ENCODE measurements at regions not wholly inside any gene's neighbourhood (a gene's known extent, or its start where the extent isn't known, plus 50 kb on each side); places are given as distances from the start of the nearest gene placed in this dataset.
A peak's percentile ranks its signal among the peaks of the same experiment; 100 is the strongest.
"Not testable (repeated sequence)": the region's sequence is repeated elsewhere in the genome, so short reads cannot be mapped to it uniquely, and the experiment has no call there.

- Histone ChIP-seq H3K27me3 (ENCODE audit: control insufficient read depth in 2 of 2, insufficient read depth in 2 of 2, low read length in 2 of 2) (no peaks in the 10 kb centered on the region), H3K9ac (ENCODE audit: low read depth in 1 of 2, low read length in 2 of 2) (no peak overlapping the region), H3K4me3 (ENCODE audit: low read length in 2 of 2) (no peak overlapping the region), H3K27ac (ENCODE audit: low read depth in 2 of 2, low read length in 2 of 2) (no peak overlapping the region), H3K9me3 (ENCODE audit: control insufficient read depth in 2 of 2, low read length in 2 of 2) (no peaks in the 10 kb centered on the region), H3K4me1 (ENCODE audit: control insufficient read depth in 2 of 2, insufficient read depth in 2 of 2, low read length in 2 of 2) (peaks cover 0 to 2% of the 10 kb centered on the region in 2 donors), H3K36me3 (ENCODE audit: control insufficient read depth in 2 of 2, insufficient read depth in 2 of 2, low read length in 2 of 2) (no peaks in the 10 kb centered on the region)
Observed at GRCh38 chr2:150256736-150257135, 230.7 kb downstream of the RND3 start.

- no peaks in the 10 kb centered on the region for H3K27me3 ChIP-seq (ENCODE audit: control insufficient read depth in 2 of 2, insufficient read depth in 2 of 2, low read length in 2 of 2)
- H3K4me3 ChIP-seq (ENCODE audit: low read length in 2 of 2) = no peak overlapping the region
- peaks cover 0 to 2% of the 10 kb centered on the region in 2 donors for H3K4me1 ChIP-seq (ENCODE audit: control insufficient read depth in 2 of 2, insufficient read depth in 2 of 2, low read length in 2 of 2)
- no peak overlapping the region for H3K27ac ChIP-seq (ENCODE audit: low read depth in 2 of 2, low read length in 2 of 2)
- no peaks in the 10 kb centered on the region for H3K36me3 ChIP-seq (ENCODE audit: control insufficient read depth in 2 of 2, insufficient read depth in 2 of 2, low read length in 2 of 2)
- no peak overlapping the region for H3K9ac ChIP-seq (ENCODE audit: low read depth in 1 of 2, low read length in 2 of 2)
- H3K9me3 ChIP-seq (ENCODE audit: control insufficient read depth in 2 of 2, low read length in 2 of 2) = no peaks in the 10 kb centered on the region
Observed at GRCh38 chr2:150255528-150255927, 231.9 kb downstream of the RND3 start.

- not testable (repeated sequence) for H3K9me3 ChIP-seq (ENCODE audit: control insufficient read depth in 2 of 2, low read length in 2 of 2); H3K27me3 ChIP-seq (ENCODE audit: control insufficient read depth in 2 of 2, insufficient read depth in 2 of 2, low read length in 2 of 2); H3K4me1 ChIP-seq (ENCODE audit: control insufficient read depth in 2 of 2, insufficient read depth in 2 of 2, low read length in 2 of 2); H3K9ac ChIP-seq (ENCODE audit: low read depth in 1 of 2, low read length in 2 of 2); H3K4me3 ChIP-seq (ENCODE audit: low read length in 2 of 2); H3K36me3 ChIP-seq (ENCODE audit: control insufficient read depth in 2 of 2, insufficient read depth in 2 of 2, low read length in 2 of 2); H3K27ac ChIP-seq (ENCODE audit: low read depth in 2 of 2, low read length in 2 of 2)
Observed at GRCh38 chr2:150249735-150250134, 237.7 kb downstream of the RND3 start.

GRCh38 chr2:150247481-150247880 is 240.0 kb downstream of the RND3 start:
- Histone ChIP-seq H3K4me3 (ENCODE audit: low read length in 2 of 2) (no peak overlapping the region), H3K9ac (ENCODE audit: low read depth in 1 of 2, low read length in 2 of 2) (no peak overlapping the region), H3K27ac (ENCODE audit: low read depth in 2 of 2, low read length in 2 of 2) (no peak overlapping the region)

GRCh38 chr2:150234787-150235446 is 252.6 kb downstream of the RND3 start:
- no peaks in the 10 kb centered on the region for H3K9me3 ChIP-seq (ENCODE audit: control insufficient read depth in 2 of 2, low read length in 2 of 2)
- H3K36me3 ChIP-seq (ENCODE audit: control insufficient read depth in 2 of 2, insufficient read depth in 2 of 2, low read length in 2 of 2) = no peaks in the 10 kb centered on the region
- no peaks in the 10 kb centered on the region for H3K27me3 ChIP-seq (ENCODE audit: control insufficient read depth in 2 of 2, insufficient read depth in 2 of 2, low read length in 2 of 2)
- H3K4me3 ChIP-seq (ENCODE audit: low read length in 2 of 2) = peak overlapping the region in 1 of 2 donors; percentile 15
- peaks cover 0 to 3% of the 10 kb centered on the region in 2 donors for H3K4me1 ChIP-seq (ENCODE audit: control insufficient read depth in 2 of 2, insufficient read depth in 2 of 2, low read length in 2 of 2)
- peak overlapping the region in 1 of 2 donors; percentile 32 for H3K27ac ChIP-seq (ENCODE audit: low read depth in 2 of 2, low read length in 2 of 2)
- H3K9ac ChIP-seq (ENCODE audit: low read depth in 1 of 2, low read length in 2 of 2) = no peak overlapping the region

More at GRCh38 chr2:150247481-150247880, 240.0 kb downstream of the RND3 start:
- Histone ChIP-seq H3K36me3 (ENCODE audit: control insufficient read depth in 2 of 2, insufficient read depth in 2 of 2, low read length in 2 of 2) (no peaks in the 10 kb centered on the region), H3K9me3 (ENCODE audit: control insufficient read depth in 2 of 2, low read length in 2 of 2) (peaks cover 0 to 3% of the 10 kb centered on the region in 2 donors), H3K27me3 (ENCODE audit: control insufficient read depth in 2 of 2, insufficient read depth in 2 of 2, low read length in 2 of 2) (no peaks in the 10 kb centered on the region), H3K4me1 (ENCODE audit: control insufficient read depth in 2 of 2, insufficient read depth in 2 of 2, low read length in 2 of 2) (no peaks in the 10 kb centered on the region)

GRCh38 chr2:150232871-150233270 is 254.6 kb downstream of the RND3 start:
- no peak overlapping the region for H3K27ac ChIP-seq (ENCODE audit: low read depth in 2 of 2, low read length in 2 of 2)
- H3K9ac ChIP-seq (ENCODE audit: low read depth in 1 of 2, low read length in 2 of 2) = no peak overlapping the region
- peaks cover 0 to 3% of the 10 kb centered on the region in 2 donors for H3K4me1 ChIP-seq (ENCODE audit: control insufficient read depth in 2 of 2, insufficient read depth in 2 of 2, low read length in 2 of 2)
- no peaks in the 10 kb centered on the region for H3K9me3 ChIP-seq (ENCODE audit: control insufficient read depth in 2 of 2, low read length in 2 of 2)
- H3K36me3 ChIP-seq (ENCODE audit: control insufficient read depth in 2 of 2, insufficient read depth in 2 of 2, low read length in 2 of 2) = no peaks in the 10 kb centered on the region
- H3K27me3 ChIP-seq (ENCODE audit: control insufficient read depth in 2 of 2, insufficient read depth in 2 of 2, low read length in 2 of 2) = no peaks in the 10 kb centered on the region
- H3K4me3 ChIP-seq (ENCODE audit: low read length in 2 of 2) = no peak overlapping the region

- Histone ChIP-seq H3K27ac (ENCODE audit: low read depth in 2 of 2, low read length in 2 of 2) (no peak overlapping the region), H3K27me3 (ENCODE audit: control insufficient read depth in 2 of 2, insufficient read depth in 2 of 2, low read length in 2 of 2) (no peaks in the 10 kb centered on the region), H3K36me3 (ENCODE audit: control insufficient read depth in 2 of 2, insufficient read depth in 2 of 2, low read length in 2 of 2) (no peaks in the 10 kb centered on the region), H3K4me1 (ENCODE audit: control insufficient read depth in 2 of 2, insufficient read depth in 2 of 2, low read length in 2 of 2) (peaks cover 0 to 3% of the 10 kb centered on the region in 2 donors), H3K9ac (ENCODE audit: low read depth in 1 of 2, low read length in 2 of 2) (no peak overlapping the region), H3K4me3 (ENCODE audit: low read length in 2 of 2) (no peak overlapping the region), H3K9me3 (ENCODE audit: control insufficient read depth in 2 of 2, low read length in 2 of 2) (no peaks in the 10 kb centered on the region)
Observed at GRCh38 chr2:150232321-150232720, 255.1 kb downstream of the RND3 start.

GRCh38 chr2:150230616-150231015 is 256.9 kb downstream of the RND3 start:
- no peak overlapping the region for H3K4me3 ChIP-seq (ENCODE audit: low read length in 2 of 2)
- no peaks in the 10 kb centered on the region for H3K36me3 ChIP-seq (ENCODE audit: control insufficient read depth in 2 of 2, insufficient read depth in 2 of 2, low read length in 2 of 2)
- H3K27me3 ChIP-seq (ENCODE audit: control insufficient read depth in 2 of 2, insufficient read depth in 2 of 2, low read length in 2 of 2) = no peaks in the 10 kb centered on the region
- H3K9ac ChIP-seq (ENCODE audit: low read depth in 1 of 2, low read length in 2 of 2) = no peak overlapping the region
- no peak overlapping the region for H3K27ac ChIP-seq (ENCODE audit: low read depth in 2 of 2, low read length in 2 of 2)
- H3K4me1 ChIP-seq (ENCODE audit: control insufficient read depth in 2 of 2, insufficient read depth in 2 of 2, low read length in 2 of 2) = peaks cover 0 to 3% of the 10 kb centered on the region in 2 donors
- H3K9me3 ChIP-seq (ENCODE audit: control insufficient read depth in 2 of 2, low read length in 2 of 2) = no peaks in the 10 kb centered on the region

- Histone ChIP-seq H3K27ac (ENCODE audit: low read depth in 2 of 2, low read length in 2 of 2) (no peak overlapping the region), H3K4me1 (ENCODE audit: control insufficient read depth in 2 of 2, insufficient read depth in 2 of 2, low read length in 2 of 2) (peaks cover 0 to 3% of the 10 kb centered on the region in 2 donors), H3K36me3 (ENCODE audit: control insufficient read depth in 2 of 2, insufficient read depth in 2 of 2, low read length in 2 of 2) (no peaks in the 10 kb centered on the region), H3K9me3 (ENCODE audit: control insufficient read depth in 2 of 2, low read length in 2 of 2) (no peaks in the 10 kb centered on the region), H3K4me3 (ENCODE audit: low read length in 2 of 2) (no peak overlapping the region), H3K9ac (ENCODE audit: low read depth in 1 of 2, low read length in 2 of 2) (no peak overlapping the region), H3K27me3 (ENCODE audit: control insufficient read depth in 2 of 2, insufficient read depth in 2 of 2, low read length in 2 of 2) (no peaks in the 10 kb centered on the region)
Observed at GRCh38 chr2:150230004-150230403, 257.5 kb downstream of the RND3 start.

GRCh38 chr2:150228936-150229335 is 258.5 kb downstream of the RND3 start:
- no peak overlapping the region for H3K9ac ChIP-seq (ENCODE audit: low read depth in 1 of 2, low read length in 2 of 2)
- no peaks in the 10 kb centered on the region for H3K9me3 ChIP-seq (ENCODE audit: control insufficient read depth in 2 of 2, low read length in 2 of 2)
- H3K36me3 ChIP-seq (ENCODE audit: control insufficient read depth in 2 of 2, insufficient read depth in 2 of 2, low read length in 2 of 2) = no peaks in the 10 kb centered on the region
- no peaks in the 10 kb centered on the region for H3K4me1 ChIP-seq (ENCODE audit: control insufficient read depth in 2 of 2, insufficient read depth in 2 of 2, low read length in 2 of 2)
- no peak overlapping the region for H3K4me3 ChIP-seq (ENCODE audit: low read length in 2 of 2)
- H3K27ac ChIP-seq (ENCODE audit: low read depth in 2 of 2, low read length in 2 of 2) = no peak overlapping the region
- no peaks in the 10 kb centered on the region for H3K27me3 ChIP-seq (ENCODE audit: control insufficient read depth in 2 of 2, insufficient read depth in 2 of 2, low read length in 2 of 2)
